Naive B cell (primary cell): ENCODE measurements at regions not wholly inside any gene's neighbourhood (a gene's known extent, or its start where the extent isn't known, plus 50 kb on each side); places are given as distances from the start of the nearest gene placed in this dataset.

Experiments
- ATAC-seq, 2 donors: fragments of 150-1000 bp; cut with Tn5 transposase; 2 replicates each; pipeline ENCODE4 v1.10.0; 2021; ENCODE audit warnings: low read depth in 2 of 2, mild to moderate bottlenecking in 2 of 2, moderate library complexity in 2 of 2
- DNase-seq: peaks from one replicate; pipeline ENCODE4 v3.0.0; 2022
- H3K27ac Mint-ChIP-seq, 6 donors: one replicate each; pipeline ENCODE4 v1.8.0; 2020 to 2022; ENCODE audit warnings: mild to moderate bottlenecking in 6 of 6, mixed read lengths in 6 of 6, moderate library complexity in 5 of 6, inconsistent platforms in 2 of 6
- H3K27me3 Mint-ChIP-seq, 3 donors: one replicate each; pipeline ENCODE4 v1.8.0; 2021 to 2022; ENCODE audit warnings: mixed read lengths in 3 of 3, mild to moderate bottlenecking in 1 of 3
- H3K36me3 Mint-ChIP-seq, 2 donors: one replicate each; pipeline ENCODE4 v1.8.0; 2020 to 2022; ENCODE audit warnings: mixed read lengths in 2 of 2, inconsistent platforms in 1 of 2, mild to moderate bottlenecking in 1 of 2
- H3K4me1 Mint-ChIP-seq, 3 donors: one replicate each; pipeline ENCODE4 v1.8.0; 2020 to 2022; ENCODE audit warnings: mixed read lengths in 3 of 3, inconsistent platforms in 1 of 3, mild to moderate bottlenecking in 1 of 3, moderate library complexity in 1 of 3
- H3K4me3 Mint-ChIP-seq, 8 donors: one replicate each; pipeline ENCODE4 v1.8.0; 2020 to 2022; ENCODE audit warnings: mild to moderate bottlenecking in 8 of 8, mixed read lengths in 8 of 8, moderate library complexity in 8 of 8, inconsistent platforms in 2 of 8
- H3K9me3 Mint-ChIP-seq, 7 donors: one replicate each; pipeline ENCODE4 v1.8.0; 2020 to 2022; ENCODE audit warnings: mixed read lengths in 7 of 7, mild to moderate bottlenecking in 5 of 7, inconsistent platforms in 2 of 7, moderate library complexity in 1 of 7

DNA sequence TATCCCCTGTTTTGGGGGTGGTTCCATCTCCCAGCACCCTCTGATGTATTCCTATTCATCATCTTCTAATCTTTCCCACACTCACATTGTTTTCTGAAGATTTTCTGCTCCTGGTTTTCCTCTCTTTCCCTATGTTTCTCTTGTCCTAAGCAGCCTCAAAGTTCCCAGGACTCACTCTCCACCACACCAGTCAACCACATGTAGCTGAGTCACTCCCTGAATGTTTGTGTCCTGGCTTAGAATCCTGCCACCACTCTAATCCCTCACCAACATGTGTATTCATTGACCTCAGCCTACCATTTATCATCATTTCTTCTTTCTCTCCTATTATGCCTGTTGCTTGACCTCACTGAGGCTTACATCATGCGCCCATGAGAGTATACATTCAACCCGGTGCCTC, 282.4 kb upstream of the ADAMTS16 start:
- DNase-seq (no peak), ATAC-seq (no peak)
- H3K4me3 Mint-ChIP-seq: no peak overlapping the region
- H3K27ac Mint-ChIP-seq: no peak overlapping the region
- peaks cover 3 to 15% (median 7%) of the 10 kb centered on the region in 3 donors for H3K27me3 Mint-ChIP-seq
- no peaks in the 10 kb centered on the region for H3K36me3 Mint-ChIP-seq
- no peaks in the 10 kb centered on the region for H3K4me1 Mint-ChIP-seq
- H3K9me3 Mint-ChIP-seq: peaks cover 0 to 11% (median 0%) of the 10 kb centered on the region in 7 donors

DNA sequence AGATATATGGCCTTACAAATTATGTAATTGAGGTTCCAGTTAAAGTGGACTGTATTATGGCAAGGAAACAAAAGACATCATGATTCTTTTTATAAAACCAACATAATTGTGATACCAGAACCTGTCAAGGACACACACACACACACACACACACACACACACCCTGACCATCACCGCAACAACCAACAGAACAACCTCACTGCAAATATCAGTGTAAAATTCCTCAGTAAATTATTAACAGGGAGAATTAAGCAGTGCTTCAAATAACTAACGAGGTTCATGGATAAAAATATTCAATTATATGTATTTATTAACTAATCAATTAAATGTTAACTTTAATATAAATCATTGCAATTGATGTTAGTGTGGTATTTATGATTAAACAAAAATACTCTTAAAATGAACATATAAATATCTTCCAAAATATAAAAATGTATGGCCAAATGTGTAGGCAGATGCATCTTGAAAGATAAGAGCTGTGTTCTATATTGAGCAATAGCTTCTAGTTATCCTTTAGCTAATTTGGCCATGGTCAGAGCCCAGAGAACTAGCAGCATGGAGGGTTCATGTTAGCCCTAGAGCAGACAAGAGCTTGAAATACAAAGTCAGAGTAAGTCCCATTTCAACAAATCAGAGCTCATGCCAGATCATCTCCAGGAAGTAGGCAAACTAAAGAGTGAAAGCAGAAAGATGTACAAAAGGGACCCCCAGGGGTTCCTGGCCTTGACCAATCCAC, 280.5 kb upstream of the ADAMTS16 start:
- Mint-ChIP-seq H3K4me3 (no peak overlapping the region), H3K27me3 (peaks cover 3 to 15% (median 7%) of the 10 kb centered on the region in 3 donors), H3K36me3 (no peaks in the 10 kb centered on the region), H3K4me1 (no peaks in the 10 kb centered on the region), H3K27ac (no peak overlapping the region), H3K9me3 (peaks cover 0 to 11% (median 0%) of the 10 kb centered on the region in 7 donors)
- DNase-seq (no peak), ATAC-seq (no peak)

DNA sequence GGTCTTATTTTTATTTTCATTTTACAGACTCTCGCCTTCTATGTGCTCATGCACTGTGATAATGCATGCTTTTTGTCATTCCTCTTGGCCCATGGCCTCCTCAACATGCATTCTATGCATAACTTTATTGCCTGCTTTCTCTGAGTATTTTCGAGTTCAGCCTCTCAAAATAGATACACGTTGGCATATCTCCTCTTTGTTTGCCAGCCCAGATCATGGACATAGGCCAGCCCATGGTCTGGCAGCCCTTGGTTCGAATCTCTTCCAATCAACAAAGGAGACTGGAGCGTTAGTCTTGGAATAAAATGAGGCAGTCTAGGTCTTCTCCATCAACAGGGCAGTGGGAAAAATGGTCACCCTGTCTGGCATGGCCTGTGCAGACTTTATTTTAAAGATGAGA, 279.5 kb upstream of the ADAMTS16 start:
- DNase-seq: no peak
- ATAC-seq: no peak
- H3K27me3 Mint-ChIP-seq: peaks cover 3 to 15% (median 7%) of the 10 kb centered on the region in 3 donors
- peaks cover 0 to 16% (median 0%) of the 10 kb centered on the region in 7 donors for H3K9me3 Mint-ChIP-seq
- no peak overlapping the region for H3K4me3 Mint-ChIP-seq
- no peaks in the 10 kb centered on the region for H3K36me3 Mint-ChIP-seq
- no peaks in the 10 kb centered on the region for H3K4me1 Mint-ChIP-seq
- peak overlapping the region in 1 of 6 donors; percentile 51 for H3K27ac Mint-ChIP-seq

DNA sequence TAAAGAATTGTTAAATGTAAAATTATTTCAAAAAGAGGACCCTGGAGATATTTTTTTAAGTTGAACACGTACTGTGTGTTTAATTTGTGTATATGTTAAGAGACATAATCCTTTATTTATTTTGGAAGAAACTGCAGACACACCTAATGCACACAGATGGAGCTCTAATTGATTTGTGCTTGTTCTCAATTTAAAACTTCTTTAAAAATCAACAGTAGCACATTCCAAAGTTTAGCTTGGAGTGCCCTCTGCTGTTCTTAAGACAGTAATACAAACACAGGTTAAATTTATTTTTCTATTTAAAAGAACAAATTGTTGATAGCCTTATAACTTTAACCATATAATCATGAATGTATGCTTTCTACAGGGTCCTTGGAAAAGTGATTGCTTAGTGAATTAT, 277.6 kb upstream of the ADAMTS16 start:
- H3K4me1 Mint-ChIP-seq: no peaks in the 10 kb centered on the region
- DNase-seq: no peak
- no peaks in the 10 kb centered on the region for H3K36me3 Mint-ChIP-seq
- peaks cover 0 to 14% (median 0%) of the 10 kb centered on the region in 7 donors for H3K9me3 Mint-ChIP-seq
- peaks cover 3 to 11% (median 5%) of the 10 kb centered on the region in 3 donors for H3K27me3 Mint-ChIP-seq
- no peak for ATAC-seq
- H3K4me3 Mint-ChIP-seq: no peak overlapping the region
- no peak overlapping the region for H3K27ac Mint-ChIP-seq

DNA sequence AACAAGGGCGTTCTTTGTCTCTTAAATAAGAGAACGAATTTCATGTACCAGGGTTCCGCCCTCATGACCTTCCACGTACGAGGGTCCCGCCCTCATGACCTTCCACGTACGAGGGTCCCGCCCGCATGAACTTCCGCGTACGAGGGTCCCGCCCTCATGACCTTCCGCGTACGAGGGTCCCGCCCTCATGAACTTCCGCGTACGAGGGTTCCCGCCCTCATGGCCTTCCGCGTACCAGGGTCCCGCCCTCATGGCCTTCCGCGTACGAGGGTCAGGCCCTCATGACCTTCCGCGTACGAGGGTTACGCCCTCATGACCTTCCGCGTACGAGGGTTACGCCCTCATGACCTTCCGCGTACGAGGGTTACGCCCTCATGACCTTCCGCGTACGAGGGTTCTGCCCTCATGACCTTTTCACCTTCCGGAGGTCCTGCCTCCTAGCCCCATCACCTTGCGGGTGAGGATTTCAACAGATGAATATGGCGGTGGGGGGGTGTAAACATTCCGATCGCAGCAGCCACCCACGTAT, 273.9 kb upstream of the ADAMTS16 start:
- no peaks in the 10 kb centered on the region for H3K27me3 Mint-ChIP-seq
- ATAC-seq (no peak), DNase-seq (no peak)
- H3K4me1 Mint-ChIP-seq: no peaks in the 10 kb centered on the region
- H3K9me3 Mint-ChIP-seq: peaks cover 0 to 14% (median 0%) of the 10 kb centered on the region in 7 donors
- peak overlapping the region in 1 of 8 donors; percentile 1 for H3K4me3 Mint-ChIP-seq
- H3K36me3 Mint-ChIP-seq: no peaks in the 10 kb centered on the region
- peak overlapping the region in 1 of 6 donors; percentile 6 for H3K27ac Mint-ChIP-seq

DNA sequence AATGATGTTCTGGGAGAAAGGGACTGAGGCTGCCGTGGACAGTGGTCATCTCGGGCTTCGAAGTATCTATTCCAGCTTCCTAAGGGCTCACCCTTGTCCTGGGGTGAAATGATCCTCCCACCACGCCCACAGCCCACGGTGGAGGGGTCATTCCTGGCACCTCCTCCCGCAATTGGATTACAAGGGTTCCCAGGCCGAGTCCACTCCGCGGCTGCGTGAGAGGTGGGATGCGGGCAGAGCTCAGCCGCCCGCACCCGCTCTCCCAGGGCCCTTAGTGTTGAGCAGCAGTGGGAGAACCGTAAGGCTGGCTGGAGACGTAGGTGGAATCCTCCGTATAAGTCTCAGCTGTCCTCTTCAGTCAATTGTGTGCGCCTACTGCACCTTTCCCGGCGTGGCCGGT, 273.3 kb upstream of the ADAMTS16 start:
- no peak overlapping the region for H3K4me3 Mint-ChIP-seq
- H3K27ac Mint-ChIP-seq: no peak overlapping the region
- H3K36me3 Mint-ChIP-seq: no peaks in the 10 kb centered on the region
- ATAC-seq (no peak), DNase-seq (no peak)
- H3K4me1 Mint-ChIP-seq: no peaks in the 10 kb centered on the region
- H3K9me3 Mint-ChIP-seq: peaks cover 0 to 14% (median 0%) of the 10 kb centered on the region in 7 donors
- H3K27me3 Mint-ChIP-seq: no peaks in the 10 kb centered on the region

DNA sequence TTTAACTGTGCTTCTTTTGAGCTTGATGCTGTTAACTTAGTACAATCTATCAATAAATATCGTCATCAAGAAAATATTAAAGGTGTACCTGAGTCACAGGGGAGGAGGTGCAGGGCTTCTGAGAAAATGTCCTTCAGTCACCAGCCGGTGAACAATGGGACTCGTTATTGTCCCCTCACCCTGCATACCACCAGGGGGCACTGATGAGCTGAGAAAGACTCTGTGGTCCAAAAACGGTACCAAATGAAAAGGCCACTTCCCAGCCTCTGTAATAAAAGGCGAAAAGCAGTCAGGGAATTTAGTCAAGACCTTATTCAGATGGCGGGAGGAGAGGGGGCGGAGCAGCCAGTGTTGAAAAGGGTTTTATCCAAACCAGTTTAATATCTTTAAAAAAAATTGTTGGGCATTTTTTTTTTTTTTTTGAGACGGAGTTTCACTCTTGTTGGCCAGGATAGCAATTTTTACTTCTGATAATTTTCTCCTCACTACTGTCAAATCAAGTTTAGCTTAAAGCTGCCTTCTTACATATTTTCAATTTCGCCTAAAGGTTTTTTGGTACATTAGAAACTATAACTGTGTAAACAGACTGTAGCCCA, 271.9 kb upstream of the ADAMTS16 start:
- peak; percentile 11 for DNase-seq
- Mint-ChIP-seq H3K9me3 (peaks cover 0 to 14% (median 0%) of the 10 kb centered on the region in 7 donors), H3K4me3 (no peak overlapping the region), H3K4me1 (no peaks in the 10 kb centered on the region), H3K36me3 (no peaks in the 10 kb centered on the region), H3K27me3 (no peaks in the 10 kb centered on the region), H3K27ac (no peak overlapping the region)
- ATAC-seq: no peak

DNA sequence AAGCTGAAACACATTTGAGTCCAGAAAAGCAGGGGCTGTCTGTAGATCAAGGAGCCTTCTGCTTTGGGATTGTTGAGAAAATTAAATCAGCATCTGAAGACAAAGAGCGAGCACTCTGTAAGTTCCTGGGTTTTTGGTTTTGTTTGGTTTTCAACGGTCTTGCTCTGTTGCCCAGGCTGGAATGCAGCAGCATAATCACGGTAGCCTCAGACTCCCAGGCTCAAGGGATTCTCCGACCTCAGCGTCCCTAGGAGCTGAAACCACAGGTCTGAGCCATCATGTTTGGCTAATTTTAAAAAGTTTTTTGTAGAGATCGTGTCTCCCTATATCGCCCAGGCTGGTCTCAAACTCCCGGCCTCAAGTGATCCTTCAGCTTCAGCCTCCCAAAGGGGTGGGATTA, 266.5 kb upstream of the ADAMTS16 start:
- no peak for ATAC-seq
- no peaks in the 10 kb centered on the region for H3K9me3 Mint-ChIP-seq
- no peaks in the 10 kb centered on the region for H3K27me3 Mint-ChIP-seq
- DNase-seq: no peak
- H3K4me3 Mint-ChIP-seq: peak overlapping the region in 1 of 8 donors; percentile 5
- H3K4me1 Mint-ChIP-seq: no peaks in the 10 kb centered on the region
- H3K27ac Mint-ChIP-seq: no peak overlapping the region
- H3K36me3 Mint-ChIP-seq: no peaks in the 10 kb centered on the region

DNA sequence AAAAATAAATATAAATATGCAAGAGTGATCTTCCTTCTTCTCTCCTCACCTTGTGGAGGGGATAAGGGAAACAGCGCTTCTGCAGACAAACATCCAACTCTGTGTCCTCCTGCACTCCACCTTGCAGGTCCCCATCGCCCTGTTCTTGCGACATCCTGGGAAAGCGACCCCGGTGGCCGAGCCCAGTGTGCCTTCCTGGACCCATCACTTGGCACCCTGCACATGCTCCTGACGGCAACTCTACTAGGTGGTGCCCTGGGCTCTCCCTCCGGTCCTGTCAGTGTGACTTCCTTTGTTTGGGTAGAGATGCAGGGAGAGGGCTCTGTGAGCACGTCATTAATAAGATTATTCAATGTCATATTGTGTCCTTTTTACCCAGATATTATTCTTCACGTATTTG, 266.0 kb upstream of the ADAMTS16 start:
- no peak for ATAC-seq
- Mint-ChIP-seq H3K27me3 (no peaks in the 10 kb centered on the region), H3K27ac (no peak overlapping the region), H3K36me3 (no peaks in the 10 kb centered on the region), H3K4me3 (no peak overlapping the region), H3K9me3 (no peaks in the 10 kb centered on the region), H3K4me1 (no peaks in the 10 kb centered on the region)
- no peak for DNase-seq

DNA sequence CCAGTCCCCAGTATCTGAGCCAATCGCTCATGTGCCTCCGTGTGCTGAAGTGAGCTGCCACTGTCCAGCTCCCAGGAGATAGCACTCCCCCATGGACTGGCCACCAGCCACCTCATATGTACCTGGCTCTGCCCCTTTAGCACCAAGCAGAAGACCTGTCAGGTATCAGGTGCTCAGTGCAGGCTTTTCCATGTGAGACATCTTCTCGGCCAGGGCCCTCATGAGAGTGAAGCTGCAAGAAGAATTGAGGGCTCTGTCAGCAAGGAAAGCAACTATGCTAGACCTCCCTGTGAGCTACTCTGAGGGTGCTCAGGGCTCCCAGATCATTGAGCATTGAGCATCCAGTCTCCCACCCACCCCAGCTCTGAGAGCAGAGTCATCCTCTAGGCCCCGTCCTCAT, 264.2 kb upstream of the ADAMTS16 start:
- DNase-seq (no peak), ATAC-seq (no peak)
- no peaks in the 10 kb centered on the region for H3K9me3 Mint-ChIP-seq
- no peak overlapping the region for H3K27ac Mint-ChIP-seq
- H3K36me3 Mint-ChIP-seq: no peaks in the 10 kb centered on the region
- H3K4me1 Mint-ChIP-seq: no peaks in the 10 kb centered on the region
- no peaks in the 10 kb centered on the region for H3K27me3 Mint-ChIP-seq
- H3K4me3 Mint-ChIP-seq: peak overlapping the region in 1 of 8 donors; percentile 19

DNA sequence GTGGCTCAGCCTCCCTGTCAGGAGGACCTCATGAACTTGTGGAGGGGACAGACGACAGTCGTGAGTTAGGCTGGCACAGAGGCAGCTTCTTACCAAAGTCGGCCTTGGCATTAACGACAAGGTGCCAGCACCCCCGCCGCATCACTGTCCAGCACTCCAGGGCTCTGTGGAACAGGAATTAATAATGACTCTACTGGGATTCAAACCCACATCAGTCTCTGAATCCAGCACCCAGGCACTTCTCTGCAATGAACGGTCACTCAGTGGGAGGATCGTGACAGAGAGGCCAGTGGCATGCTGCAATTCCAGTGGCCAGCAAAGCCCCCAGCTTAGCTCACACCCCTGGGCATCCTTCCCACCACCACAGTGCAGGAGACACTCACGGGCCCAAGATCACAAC, 263.3 kb upstream of the ADAMTS16 start:
- Mint-ChIP-seq H3K9me3 (no peaks in the 10 kb centered on the region), H3K4me1 (no peaks in the 10 kb centered on the region), H3K4me3 (no peak overlapping the region), H3K27ac (no peak overlapping the region), H3K27me3 (no peaks in the 10 kb centered on the region), H3K36me3 (no peaks in the 10 kb centered on the region)
- DNase-seq (no peak), ATAC-seq (no peak)

DNA sequence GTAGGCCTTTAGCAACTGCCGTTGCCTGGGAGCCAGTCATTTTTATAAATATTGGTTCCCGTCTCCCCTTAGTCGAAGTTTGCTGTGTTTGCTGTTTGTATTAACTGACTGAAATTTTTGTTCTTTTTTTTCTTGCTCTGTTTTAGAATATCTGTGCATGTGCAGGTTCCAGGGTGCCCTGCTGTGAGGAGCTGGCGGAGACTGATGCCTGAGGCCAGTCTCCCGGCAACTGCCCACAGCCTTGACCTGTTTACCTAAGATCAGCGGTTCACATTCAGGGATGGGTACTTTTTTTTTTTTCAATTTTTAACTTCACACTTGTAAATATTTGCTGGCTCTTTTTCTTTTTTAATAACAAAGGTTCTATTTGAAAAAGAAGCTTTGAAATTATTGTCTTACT, 262.6 kb upstream of the ADAMTS16 start:
- ATAC-seq (no peak), DNase-seq (no peak)
- Mint-ChIP-seq H3K36me3 (no peaks in the 10 kb centered on the region), H3K9me3 (peaks cover 0 to 2% (median 0%) of the 10 kb centered on the region in 7 donors), H3K4me1 (no peaks in the 10 kb centered on the region), H3K27ac (no peak overlapping the region), H3K27me3 (no peaks in the 10 kb centered on the region), H3K4me3 (no peak overlapping the region)

DNA sequence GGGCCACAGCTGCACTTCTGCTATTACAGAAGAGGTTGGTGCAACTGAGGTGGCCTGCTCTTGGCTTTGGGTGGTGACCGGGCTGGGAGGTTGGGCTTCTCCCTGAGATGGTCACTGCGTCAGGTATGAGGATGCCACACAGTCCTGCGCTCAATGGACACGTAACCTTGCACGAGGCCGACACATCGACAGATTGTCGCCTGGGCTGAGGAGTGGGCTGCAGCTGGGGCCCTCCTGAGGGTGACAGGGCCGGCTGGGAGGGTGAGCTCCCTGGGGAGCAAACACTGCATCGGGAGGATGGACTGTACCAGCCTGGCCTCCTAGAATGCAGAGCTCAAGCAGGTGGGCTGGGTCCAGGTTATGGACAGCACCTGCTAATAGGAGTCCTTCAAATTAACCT, 261.1 kb upstream of the ADAMTS16 start:
- Mint-ChIP-seq H3K27ac (no peak overlapping the region), H3K9me3 (peaks cover 0 to 2% (median 0%) of the 10 kb centered on the region in 7 donors), H3K4me1 (no peaks in the 10 kb centered on the region), H3K27me3 (no peaks in the 10 kb centered on the region), H3K4me3 (no peak overlapping the region), H3K36me3 (no peaks in the 10 kb centered on the region)
- DNase-seq: no peak
- ATAC-seq: no peak

DNA sequence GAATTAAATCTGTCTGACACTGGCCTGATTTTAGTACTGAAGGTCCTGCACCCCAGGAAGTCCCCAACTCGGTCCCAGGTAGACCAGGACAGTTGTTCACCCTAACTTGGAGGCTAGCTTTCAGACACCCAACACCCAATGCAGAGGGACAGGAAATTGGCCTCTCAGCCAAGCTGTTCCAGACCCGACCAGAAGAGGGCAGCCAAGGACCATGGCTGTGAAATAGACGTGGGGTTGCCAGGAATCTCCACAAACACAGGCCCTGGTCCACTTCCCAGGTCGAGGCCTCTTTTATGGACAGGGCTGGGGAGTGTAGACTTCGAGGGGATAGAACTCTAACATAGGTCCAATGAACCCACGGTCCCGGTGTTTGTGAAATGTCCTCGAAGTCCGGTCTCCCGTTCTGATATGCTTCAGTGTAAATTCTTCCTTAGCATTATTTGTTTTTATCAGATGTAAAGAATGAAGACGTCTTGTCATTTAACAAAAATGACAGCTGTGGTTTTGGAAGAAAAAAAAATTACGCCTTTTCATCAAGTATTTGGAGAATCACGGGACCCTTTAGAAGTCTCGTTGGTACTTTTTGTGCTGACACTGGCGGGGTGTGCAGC, 260.3 kb upstream of the ADAMTS16 start:
- H3K4me1 Mint-ChIP-seq: no peaks in the 10 kb centered on the region
- H3K27me3 Mint-ChIP-seq: no peaks in the 10 kb centered on the region
- peaks cover 0 to 2% (median 0%) of the 10 kb centered on the region in 7 donors for H3K9me3 Mint-ChIP-seq
- ATAC-seq (no peak), DNase-seq (no peak)
- no peak overlapping the region for H3K27ac Mint-ChIP-seq
- H3K4me3 Mint-ChIP-seq: no peak overlapping the region
- H3K36me3 Mint-ChIP-seq: no peaks in the 10 kb centered on the region
